ENCODE measurements at regions not wholly inside any gene's neighbourhood (a gene's known extent, or its start where the extent isn't known, plus 50 kb on each side); places are given as distances from the start of the nearest gene placed in this dataset.

DNA sequence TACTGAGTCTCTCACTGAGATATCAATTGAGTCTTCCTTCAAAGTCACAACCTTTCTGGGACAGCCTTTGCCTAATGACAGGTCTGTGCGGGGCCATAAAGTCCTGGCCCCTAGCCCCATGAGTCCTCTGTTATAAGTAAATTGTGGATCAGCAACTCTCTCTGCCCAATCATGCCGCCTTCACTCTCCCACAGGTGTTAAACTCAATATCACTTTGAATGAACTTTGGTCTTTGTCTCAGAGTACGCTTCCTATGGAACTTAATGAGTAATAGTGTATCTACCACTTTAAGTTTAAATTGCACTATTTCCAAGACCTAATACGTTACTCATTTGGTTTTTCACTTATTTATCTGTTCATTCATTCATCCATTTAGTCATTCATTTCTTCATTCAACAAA lies 826.4 kb downstream of the TUSC7 start:
- no peak for DNase-seq

- no peak for DNase-seq
These were observed 828.4 kb downstream of the TUSC7 start for GRCh38 chr3:117537949-117538348.

DNA sequence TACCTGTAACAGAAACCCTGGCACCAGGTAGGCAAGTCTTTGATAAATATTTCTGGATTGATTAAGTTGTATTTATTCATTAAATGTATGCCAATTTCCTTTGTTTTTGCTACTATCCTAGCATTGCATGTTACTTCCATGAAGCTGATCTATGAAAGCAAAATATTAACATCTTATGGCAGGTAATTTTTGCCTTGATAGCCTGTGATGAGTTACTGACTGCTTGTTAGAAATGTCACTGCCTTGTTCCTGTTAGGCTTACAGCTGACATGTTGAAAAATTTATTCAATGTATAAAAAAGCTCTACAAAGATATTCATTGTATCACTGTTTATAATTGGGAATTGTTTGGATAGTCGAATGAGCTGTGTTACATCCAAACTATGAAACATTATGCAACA lies 830.1 kb downstream of the TUSC7 start:
- DNase-seq: no peak

- DNase-seq: no peak
These were observed 831.0 kb downstream of the TUSC7 start for GRCh38 chr3:117540597-117540996.

- no peak for DNase-seq
These were observed 832.1 kb downstream of the TUSC7 start for GRCh38 chr3:117541721-117542120.

GRCh38 chr3:117543521-117543920 lies 833.9 kb downstream of the TUSC7 start:
- no peak for DNase-seq

DNA sequence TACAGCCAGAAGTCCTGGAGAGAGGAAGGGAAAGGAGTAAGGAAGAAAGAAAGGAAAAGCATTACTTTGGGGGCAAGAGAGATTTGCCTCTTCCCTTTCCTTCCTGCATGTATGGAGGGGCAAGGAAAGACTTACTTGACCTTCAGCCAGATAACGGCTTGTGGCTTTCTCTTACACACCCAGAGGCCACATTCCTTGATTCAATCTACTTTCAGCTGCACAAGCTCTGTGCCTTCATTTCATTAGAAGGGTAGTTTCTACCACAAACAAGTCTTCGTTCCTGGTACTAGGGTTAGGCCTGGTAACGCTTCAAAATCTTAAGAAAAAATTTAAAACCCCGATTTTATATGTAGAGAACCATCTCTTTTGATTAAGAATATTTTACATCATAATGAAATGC lies 835.9 kb downstream of the TUSC7 start:
- no peak for DNase-seq

GRCh38 chr3:117547956-117548550 lies 838.5 kb downstream of the TUSC7 start:
- DNase-seq: no peak

DNA sequence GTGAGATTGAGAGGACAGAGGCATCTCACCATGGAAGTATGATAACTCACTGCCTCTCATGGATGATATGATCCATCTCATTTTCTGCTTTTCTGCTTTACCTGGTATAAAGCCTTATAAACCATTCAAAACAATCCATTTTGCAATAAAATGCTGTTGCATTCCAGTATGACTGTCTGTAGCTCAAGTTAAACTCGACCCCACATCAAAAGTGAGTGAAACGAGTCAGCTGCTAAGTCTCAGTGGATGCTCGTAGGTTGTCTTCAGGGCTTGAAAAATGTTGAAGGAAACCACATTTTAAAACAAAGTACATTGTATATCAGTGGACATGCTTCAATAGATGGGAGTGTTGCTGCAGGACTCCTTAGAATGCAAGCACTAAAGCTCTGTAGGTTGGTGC lies 839.0 kb downstream of the TUSC7 start:
- DNase-seq: no peak

GRCh38 chr3:117549716-117550115 lies 840.1 kb downstream of the TUSC7 start:
- DNase-seq: no peak

DNA sequence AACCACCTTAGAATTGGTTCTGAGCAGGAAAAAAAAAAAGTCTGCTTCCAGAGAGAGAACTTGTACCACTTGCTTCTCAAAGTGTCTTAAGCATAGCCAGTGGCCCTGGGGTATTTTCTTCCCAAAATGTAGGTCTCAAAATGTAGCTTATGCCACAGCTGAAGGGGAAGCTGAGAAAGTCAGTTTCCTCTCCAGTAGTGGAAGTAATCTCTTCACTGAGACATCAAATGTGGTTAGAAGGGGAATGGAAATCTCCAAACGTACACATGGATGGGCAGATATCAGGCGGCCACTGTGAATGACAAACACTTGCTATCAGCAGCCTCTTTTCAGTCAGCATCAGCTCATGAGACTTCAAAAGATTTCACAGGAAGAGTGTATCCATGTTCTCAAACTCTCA lies 841.2 kb downstream of the TUSC7 start:
- DNase-seq: no peak

DNA sequence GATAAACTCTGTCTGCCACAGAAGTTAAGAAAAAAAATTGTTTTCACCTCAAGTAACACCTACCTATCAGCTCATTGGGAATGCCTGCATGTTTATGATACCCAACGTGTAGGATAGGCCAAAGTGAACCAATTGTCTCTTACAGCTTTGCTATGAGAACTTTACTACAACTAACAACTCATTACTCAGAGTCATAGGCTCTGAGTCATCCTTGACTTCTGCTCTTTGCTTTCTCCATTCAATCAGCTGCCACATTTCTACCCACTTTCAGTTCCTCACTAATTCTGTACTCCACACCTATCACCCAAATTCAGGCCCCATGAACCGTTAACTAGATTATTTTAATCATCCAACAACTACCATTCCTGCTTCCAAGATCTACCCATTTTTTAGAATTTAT lies 843.9 kb downstream of the TUSC7 start:
- no peak for DNase-seq

DNA sequence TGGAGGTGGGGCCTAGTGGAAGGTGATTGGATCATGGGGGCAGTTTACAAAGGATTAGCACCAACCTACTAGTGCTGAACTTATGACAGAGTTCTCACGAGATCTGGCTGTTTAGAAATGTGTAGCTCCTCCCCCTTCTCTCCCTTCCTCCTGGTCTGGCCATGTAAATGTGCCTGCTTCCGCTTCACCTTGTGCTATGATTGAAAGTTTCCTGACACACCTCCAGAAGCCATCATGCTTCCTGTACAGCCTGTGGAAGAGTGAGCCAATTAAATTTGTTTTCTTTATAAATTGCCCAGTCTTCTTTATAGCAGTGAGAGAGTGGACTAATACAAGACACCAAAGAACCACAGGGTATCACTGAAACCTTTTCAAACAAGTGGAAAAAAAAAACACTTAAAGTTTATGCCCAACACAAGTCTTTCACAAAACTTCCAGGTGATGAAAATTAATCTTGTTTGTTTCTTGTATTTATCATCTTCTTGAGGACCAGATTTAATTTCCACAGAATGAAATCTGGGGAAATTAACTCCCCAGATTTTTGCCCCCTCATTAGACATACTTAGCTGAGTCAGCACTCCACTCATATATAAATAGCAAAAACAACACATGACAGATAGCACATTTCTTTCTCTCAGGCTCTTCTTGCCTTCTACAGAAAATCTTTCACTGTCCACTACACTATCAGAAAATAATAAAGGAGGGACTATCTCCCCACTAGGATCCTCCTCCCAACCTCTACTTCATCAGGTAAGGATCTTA lies 847.2 kb downstream of the TUSC7 start:
- no peak for DNase-seq

- no peak for DNase-seq
These were observed 848.0 kb downstream of the TUSC7 start for GRCh38 chr3:117557464-117558090.

- no peak for DNase-seq
These were observed 849.1 kb downstream of the TUSC7 start for GRCh38 chr3:117558681-117559080.

GRCh38 chr3:117562000-117562399 lies 852.4 kb downstream of the TUSC7 start:
- no peak for DNase-seq

DNA sequence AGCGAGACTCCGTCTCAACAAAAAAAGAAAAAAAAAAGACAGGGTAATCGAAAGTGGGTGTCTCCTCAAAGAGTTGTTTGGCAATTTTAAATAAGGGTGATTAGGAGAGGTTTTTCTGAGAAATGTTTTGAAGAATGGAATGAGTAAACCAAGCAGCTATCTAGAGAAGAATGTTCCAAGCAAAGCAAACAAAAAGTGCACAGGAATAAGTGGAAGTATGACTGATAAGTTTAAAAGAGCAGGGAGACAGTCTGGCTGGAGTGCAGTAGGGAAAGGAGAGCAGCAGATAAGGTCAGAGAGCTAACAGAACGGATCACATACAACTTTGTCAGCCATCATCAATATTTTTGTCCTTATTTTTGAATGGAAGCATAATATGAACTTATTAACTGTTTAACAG lies 853.5 kb downstream of the TUSC7 start:
- no peak for DNase-seq

DNA sequence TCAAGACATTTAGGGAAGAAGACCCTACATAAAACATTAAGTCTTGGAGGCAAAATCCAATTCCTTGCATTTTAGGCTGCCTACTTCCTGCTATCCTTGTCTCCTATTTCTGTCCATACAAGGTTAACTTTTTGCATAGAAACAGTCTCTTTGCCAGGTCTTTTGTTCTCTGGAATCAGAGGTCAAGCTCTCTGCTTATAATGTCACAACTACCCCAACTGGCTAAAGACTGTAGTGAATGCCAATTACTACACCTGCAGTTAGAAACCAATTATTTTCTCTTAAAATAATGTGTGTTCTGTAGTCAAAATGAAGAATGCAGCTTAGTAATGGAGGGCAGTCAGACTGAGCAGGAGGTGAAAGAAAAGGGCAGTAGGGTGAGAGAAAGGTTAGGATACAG lies 856.2 kb downstream of the TUSC7 start:
- no peak for DNase-seq

DNA sequence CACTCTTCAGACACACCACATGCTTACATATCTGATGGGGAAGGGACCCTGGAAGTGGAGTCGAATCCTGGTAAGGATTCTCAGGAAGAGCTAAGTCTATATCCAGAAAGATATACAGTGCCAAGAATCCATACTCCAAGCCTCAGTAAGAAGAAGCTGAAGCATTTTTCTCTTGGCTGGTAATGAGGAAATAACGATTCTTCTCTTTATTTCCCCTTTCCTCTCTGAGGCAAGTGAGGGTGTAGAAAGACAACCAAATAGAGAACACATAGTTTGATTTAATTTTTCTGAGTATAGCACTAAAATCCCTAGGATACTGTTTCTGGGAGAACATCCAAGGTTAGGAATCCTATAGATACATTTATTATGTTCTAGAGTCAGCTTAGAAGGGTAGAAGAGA lies 857.3 kb downstream of the TUSC7 start:
- no peak for DNase-seq

DNA sequence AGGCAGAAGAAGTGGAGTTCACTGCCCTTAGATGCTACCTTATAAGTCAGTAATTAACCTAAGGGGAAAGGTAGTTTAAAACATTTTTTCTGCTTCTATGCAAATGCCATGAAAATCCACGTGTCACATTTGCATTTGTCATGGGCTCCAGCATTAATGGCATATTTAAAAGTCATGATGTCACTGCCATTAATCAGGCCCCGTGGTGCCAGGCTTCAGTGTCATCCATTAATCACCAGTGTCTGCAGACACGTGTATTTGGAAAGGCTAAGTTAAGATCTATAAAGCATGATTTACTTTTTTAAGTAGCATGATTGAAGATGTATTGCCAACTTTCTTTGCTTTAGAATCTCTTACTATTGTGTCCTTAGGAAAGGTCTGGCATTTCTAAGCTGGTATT lies 857.8 kb downstream of the TUSC7 start:
- no peak for DNase-seq

GRCh38 chr3:117567906-117568305 lies 858.3 kb downstream of the TUSC7 start:
- DNase-seq: no peak

- no peak for DNase-seq
These were observed 863.2 kb downstream of the TUSC7 start for GRCh38 chr3:117572786-117573185.

DNA sequence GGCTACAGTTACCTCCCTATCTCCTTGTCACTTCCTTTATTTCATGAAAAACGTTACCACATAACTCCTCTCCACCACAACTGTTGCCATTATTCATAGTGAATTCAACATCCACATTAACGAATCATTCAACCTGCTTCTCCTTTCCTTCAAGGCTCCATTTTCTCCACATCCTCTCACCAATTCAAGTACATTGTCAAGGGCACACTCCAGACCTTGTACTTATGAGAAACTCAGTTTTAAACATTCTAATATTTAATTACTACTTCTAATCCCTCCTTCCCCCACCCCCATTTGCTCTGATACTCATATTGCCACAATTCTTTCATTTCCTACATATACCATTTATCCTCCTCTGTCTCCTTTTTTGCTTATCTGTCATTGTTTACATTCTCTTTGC lies 871.2 kb downstream of the TUSC7 start:
- no peak for DNase-seq

DNA sequence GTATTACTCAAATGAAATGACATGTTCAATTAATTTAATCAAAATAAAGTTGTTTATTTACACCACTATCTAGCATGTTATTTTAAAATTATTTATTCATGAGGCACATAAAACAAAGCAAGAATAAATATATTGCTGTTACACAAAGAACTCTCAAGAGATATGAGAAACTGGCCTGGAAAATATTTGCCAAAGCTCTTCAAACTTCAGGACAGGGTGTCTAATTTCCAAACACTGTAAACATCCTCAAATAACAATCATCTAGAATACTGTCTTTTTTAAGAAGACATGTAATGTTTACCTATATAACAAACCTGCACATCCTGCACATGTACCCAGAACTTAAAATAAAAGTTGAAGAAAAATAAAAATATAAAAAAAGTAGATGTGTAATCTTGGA lies 876.6 kb downstream of the TUSC7 start:
- no peak for DNase-seq

DNA sequence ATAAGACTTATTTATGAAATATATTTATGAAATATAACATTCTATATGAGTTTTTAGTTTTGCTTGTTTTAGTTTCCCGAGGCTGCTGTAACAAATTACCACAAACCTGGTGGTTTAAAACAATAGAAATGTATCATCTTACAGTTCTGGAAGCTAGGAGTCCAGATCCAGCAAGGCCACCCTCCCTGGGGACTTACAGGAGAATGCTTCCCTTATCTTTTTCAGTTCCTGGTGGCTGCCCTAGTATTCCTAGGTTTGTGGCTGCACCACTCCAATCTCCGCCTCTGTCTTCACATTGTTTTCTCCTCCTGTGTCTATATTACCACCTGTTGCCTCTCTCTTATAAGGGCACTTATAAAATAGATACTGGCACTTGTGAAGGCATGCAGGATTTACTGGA lies 877.8 kb downstream of the TUSC7 start:
- DNase-seq: no peak
